Astrocyte (in vitro differentiated cells and primary cell): ENCODE measurements at regions not wholly inside any gene's neighbourhood (a gene's known extent, or its start where the extent isn't known, plus 50 kb on each side); places are given as distances from the start of the nearest gene placed in this dataset.

ENCODE experiments used
- CTCF ChIP-seq: IDR thresholded peaks from 2 replicates; pipeline ENCODE4 v1.5.1; 2011; ENCODE audit warnings: low read depth, mild to moderate bottlenecking, inconsistent platforms, low read length, moderate library complexity; ENCODE audit not compliant: insufficient read depth
- EZH2 ChIP-seq: IDR thresholded peaks from 2 replicates; pipeline ENCODE4 v1.6.1; 2012; ENCODE audit warnings: mild to moderate bottlenecking, low read length, inconsistent platforms; ENCODE audit not compliant: insufficient read depth

GRCh38 chr16:80107900-80108299 lies 432.9 kb upstream of the DYNLRB2 start:
- TF ChIP-seq CTCF (no peak), EZH2 (no peak)
